IPS-15b (cell line): ENCODE measurements at regions not wholly inside any gene's neighbourhood (a gene's known extent, or its start where the extent isn't known, plus 50 kb on each side); places are given as distances from the start of the nearest gene placed in this dataset.
"Not testable (repeated sequence)": the region's sequence is repeated elsewhere in the genome, so short reads cannot be mapped to it uniquely, and the experiment has no call there.

Experiments
- H3K27me3 ChIP-seq: one replicate; pipeline ENCODE4 v1.6.1; 2013; ENCODE audit warnings: low read length; ENCODE audit not compliant: control insufficient read depth, insufficient read depth
- H3K36me3 ChIP-seq: one replicate; pipeline ENCODE4 v1.6.1; 2013; ENCODE audit warnings: low read length; ENCODE audit not compliant: control insufficient read depth, insufficient read depth
- H3K4me1 ChIP-seq: one replicate; pipeline ENCODE4 v1.6.1; 2013; ENCODE audit warnings: mild to moderate bottlenecking, low read length; ENCODE audit not compliant: control insufficient read depth, insufficient read depth
- H3K4me3 ChIP-seq: one replicate; pipeline ENCODE4 v1.5.1; 2013; ENCODE audit warnings: low read depth, low read length
- H3K9ac ChIP-seq: one replicate; pipeline ENCODE4 v1.6.1; 2013; ENCODE audit warnings: low read depth, mild to moderate bottlenecking, low read length
- H3K9me3 ChIP-seq: one replicate; pipeline ENCODE4 v1.6.1; 2013; ENCODE audit warnings: mild to moderate bottlenecking, low read length; ENCODE audit not compliant: control insufficient read depth, insufficient read depth

DNA sequence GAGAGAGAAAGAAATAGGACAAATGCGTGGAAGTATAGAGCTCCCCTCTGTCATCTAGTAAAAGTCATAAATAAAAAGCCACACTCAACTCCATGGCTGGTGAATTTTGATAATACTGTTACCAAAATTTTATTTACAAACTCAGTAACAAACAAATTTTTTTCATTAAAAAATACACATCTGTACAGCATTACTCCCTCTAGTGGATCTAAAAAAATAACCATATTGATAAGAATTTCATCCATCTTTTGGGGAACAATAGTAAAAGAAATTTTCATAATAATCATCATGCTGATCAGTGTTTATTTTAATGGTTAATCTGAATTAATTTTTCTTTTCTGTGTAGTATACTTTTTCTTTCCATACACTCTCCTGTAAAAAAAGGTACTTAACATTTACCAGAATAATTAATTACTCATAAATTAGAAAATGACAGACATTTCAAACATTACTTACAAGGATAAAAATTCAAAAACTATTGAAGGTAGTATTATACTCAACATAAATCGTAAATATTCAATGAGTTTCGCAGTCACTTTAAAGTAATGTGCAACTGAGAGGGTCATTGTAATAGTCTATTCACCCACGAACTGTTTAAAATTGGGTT lies 173.5 kb upstream of the LSM14A start:
- Histone ChIP-seq H3K4me3 (no peak overlapping the region), H3K9me3 (no peaks in the 10 kb centered on the region), H3K4me1 (no peaks in the 10 kb centered on the region), H3K9ac (no peak overlapping the region), H3K27me3 (no peaks in the 10 kb centered on the region), H3K36me3 (no peaks in the 10 kb centered on the region)

DNA sequence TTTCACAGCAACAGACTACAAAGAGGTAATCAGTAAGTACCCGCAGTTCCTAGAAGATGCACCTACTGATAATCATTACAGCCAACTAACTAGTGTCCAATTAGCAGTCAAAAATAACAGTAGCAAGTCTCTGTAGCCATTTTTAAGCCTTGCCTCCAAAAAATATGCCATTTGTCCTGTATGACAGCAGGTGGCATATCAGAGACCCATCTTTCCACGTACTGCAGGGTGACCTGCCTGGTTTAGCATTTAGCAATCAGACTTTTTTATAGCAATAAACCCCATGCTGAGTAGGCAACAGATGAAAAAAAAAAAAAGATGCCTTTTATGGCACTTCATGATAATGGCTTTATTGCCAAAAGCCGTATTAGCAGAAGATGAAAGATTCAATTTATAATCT lies 155.3 kb upstream of the LSM14A start:
- no peak overlapping the region for H3K4me3 ChIP-seq
- H3K9ac ChIP-seq = no peak overlapping the region
- H3K4me1 ChIP-seq = no peaks in the 10 kb centered on the region
- no peaks in the 10 kb centered on the region for H3K9me3 ChIP-seq
- H3K27me3 ChIP-seq = no peaks in the 10 kb centered on the region
- no peaks in the 10 kb centered on the region for H3K36me3 ChIP-seq

DNA sequence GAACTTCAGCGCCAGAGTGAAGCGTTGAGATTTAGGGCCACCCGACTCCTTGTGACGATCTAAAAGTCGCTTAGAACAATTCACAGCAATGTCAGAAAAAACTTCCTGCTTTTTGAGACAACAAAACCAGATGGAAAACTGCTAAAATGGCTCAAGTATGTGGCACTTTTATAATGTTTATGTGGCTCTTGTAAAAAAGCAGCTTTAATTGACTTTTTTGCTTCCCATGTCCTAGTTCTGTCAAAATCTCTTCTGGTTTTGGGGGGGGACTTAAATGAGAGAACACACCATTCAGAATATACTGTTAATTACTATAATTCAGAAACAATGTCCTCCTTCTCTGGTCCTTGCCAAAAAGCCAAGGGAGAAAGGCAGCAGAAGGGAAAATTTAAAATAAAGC lies 154.7 kb upstream of the LSM14A start:
- H3K9me3 ChIP-seq = peaks cover 3% of the 10 kb centered on the region
- no peaks in the 10 kb centered on the region for H3K27me3 ChIP-seq
- no peak overlapping the region for H3K4me3 ChIP-seq
- H3K36me3 ChIP-seq = no peaks in the 10 kb centered on the region
- no peaks in the 10 kb centered on the region for H3K4me1 ChIP-seq
- no peak overlapping the region for H3K9ac ChIP-seq

DNA sequence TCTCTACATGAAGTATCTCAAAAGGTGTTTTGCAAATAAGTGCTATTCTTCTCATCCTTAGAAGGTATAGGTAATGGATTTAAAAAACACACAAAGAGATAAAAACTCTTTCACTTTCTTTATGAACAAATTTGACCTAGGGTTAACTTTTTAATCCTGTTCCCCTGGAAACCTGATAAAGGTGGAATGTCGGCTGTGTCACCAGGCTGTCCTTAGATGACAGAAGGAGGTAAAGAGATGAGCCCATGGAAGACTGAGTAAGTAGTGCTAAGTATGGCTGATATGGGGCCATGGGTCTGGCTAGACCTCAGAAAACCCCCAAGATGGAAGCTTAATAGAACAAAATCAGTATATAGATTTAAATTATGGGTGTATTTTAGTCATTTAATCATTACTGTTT lies 153.8 kb upstream of the LSM14A start:
- no peaks in the 10 kb centered on the region for H3K4me1 ChIP-seq
- H3K9me3 ChIP-seq = peaks cover 8% of the 10 kb centered on the region
- H3K27me3 ChIP-seq = no peaks in the 10 kb centered on the region
- no peak overlapping the region for H3K9ac ChIP-seq
- H3K4me3 ChIP-seq = no peak overlapping the region
- no peaks in the 10 kb centered on the region for H3K36me3 ChIP-seq

DNA sequence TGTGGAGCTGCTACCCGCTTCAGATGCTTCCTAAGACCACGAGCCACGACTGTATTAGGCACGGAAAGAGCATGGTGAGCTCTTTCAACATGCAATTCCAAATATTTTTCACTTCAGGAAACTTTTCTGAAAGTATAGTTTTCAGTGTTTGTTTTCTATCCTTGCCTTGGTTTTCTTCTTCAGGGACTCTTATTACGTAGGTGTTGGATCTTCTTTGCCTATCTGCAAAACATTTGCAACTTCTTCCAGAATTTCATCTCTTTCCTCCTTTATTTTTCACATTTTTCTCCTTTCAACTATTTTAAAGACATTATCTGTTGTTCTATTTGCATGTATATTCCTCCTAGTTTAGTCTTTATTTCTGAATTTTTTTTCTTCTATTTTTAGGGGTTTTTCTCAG lies 148.9 kb upstream of the LSM14A start:
- H3K9ac ChIP-seq = no peak overlapping the region
- no peaks in the 10 kb centered on the region for H3K4me1 ChIP-seq
- H3K9me3 ChIP-seq = peaks cover 13% of the 10 kb centered on the region
- H3K4me3 ChIP-seq = no peak overlapping the region
- no peaks in the 10 kb centered on the region for H3K27me3 ChIP-seq
- no peaks in the 10 kb centered on the region for H3K36me3 ChIP-seq

DNA sequence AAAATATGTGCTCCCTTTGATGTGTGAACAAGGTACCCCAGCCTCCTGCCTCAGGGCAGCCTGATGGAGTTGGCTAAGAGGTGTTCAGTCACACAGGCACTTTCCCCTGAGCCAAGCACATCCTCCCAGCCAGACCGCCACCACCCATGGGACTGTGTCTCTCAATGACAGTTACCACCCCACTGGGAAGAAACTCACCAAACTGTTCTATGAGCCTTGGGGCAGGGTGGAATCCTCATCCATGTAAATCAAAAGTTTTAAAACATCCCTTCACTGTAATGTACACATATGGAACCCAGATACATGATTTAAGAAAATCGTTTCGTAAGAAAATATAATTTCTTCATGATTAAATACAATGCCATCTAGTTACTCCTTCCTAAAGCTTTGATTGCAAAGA lies 138.4 kb upstream of the LSM14A start:
- Histone ChIP-seq H3K4me1 (no peaks in the 10 kb centered on the region), H3K27me3 (no peaks in the 10 kb centered on the region), H3K4me3 (no peak overlapping the region), H3K9me3 (no peaks in the 10 kb centered on the region), H3K36me3 (no peaks in the 10 kb centered on the region), H3K9ac (no peak overlapping the region)

DNA sequence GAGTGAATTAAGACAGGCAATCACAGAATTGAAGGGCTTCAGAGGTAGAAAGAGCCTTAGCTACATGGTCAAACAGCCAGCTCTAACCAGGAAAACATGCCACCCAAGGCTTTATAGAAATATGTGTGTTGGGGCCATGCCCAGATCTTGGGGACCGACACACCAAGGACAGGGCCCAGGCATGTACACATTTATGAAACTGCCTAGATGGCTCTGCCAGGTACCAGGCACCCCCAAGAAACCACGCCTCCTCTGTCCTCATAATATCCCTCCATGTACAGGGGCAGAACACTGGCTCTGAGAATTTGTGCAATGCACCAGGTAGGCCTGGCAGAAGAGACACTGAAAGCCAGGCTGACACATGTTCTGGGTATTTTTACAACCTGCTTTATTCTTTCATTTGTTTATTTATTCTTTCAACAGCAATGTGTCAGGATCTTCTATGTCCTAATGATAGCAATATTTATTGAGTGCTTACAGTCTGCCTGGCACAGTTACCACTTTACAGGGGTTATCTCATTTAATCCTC lies 137.9 kb upstream of the LSM14A start:
- H3K36me3 ChIP-seq = no peaks in the 10 kb centered on the region
- no peak overlapping the region for H3K9ac ChIP-seq
- H3K27me3 ChIP-seq = no peaks in the 10 kb centered on the region
- no peak overlapping the region for H3K4me3 ChIP-seq
- H3K4me1 ChIP-seq = no peaks in the 10 kb centered on the region
- no peaks in the 10 kb centered on the region for H3K9me3 ChIP-seq

DNA sequence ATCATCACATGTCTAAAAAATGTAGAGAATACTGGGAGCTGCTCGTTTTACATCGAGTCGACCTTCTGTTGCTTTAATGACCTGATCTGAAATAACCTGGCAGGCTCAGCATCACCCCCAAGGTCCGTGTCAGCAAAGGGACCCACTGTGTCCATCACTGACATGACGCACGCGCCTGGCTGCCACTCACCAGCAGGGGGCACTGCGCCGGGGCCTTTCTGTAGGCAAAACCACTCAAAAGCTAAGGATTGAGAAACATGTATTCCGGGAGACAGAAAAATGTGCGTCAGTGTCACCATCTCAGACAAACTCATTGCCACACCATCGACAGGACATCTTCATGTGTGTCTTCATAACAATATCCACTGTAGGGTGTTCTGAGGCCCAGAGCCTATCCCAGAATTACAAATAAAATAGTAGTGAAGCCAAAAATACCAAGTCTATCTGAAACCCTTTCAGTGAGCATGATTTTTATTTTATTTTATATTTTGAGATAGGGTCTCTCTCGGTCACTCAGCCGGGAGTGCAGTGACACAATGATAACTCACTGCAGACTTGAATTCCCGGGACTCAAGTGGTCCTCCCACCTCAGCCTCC lies 130.3 kb upstream of the LSM14A start:
- no peaks in the 10 kb centered on the region for H3K27me3 ChIP-seq
- no peak overlapping the region for H3K9ac ChIP-seq
- no peaks in the 10 kb centered on the region for H3K36me3 ChIP-seq
- H3K4me3 ChIP-seq = no peak overlapping the region
- H3K9me3 ChIP-seq = no peaks in the 10 kb centered on the region
- no peaks in the 10 kb centered on the region for H3K4me1 ChIP-seq

DNA sequence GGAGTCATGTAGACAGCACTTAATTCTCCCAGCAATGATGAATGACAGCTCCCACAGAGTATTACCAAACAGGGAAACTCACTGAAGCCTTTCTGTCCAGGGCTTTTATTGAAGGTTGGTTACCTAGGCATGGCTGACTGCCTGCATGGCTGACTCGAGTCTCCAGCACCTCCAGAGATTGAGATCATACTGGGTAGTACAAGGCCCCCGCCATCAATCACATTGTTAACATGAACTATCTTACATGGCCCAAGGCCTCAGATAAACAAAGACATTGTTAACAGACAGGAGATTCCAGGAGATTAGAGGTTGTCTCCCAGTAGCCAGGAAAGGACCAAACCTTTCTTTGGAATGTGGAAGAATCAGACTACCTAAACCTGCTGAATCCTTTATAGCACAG lies 128.3 kb upstream of the LSM14A start:
- no peaks in the 10 kb centered on the region for H3K36me3 ChIP-seq
- no peaks in the 10 kb centered on the region for H3K27me3 ChIP-seq
- no peak overlapping the region for H3K9ac ChIP-seq
- H3K4me3 ChIP-seq = no peak overlapping the region
- H3K9me3 ChIP-seq = no peaks in the 10 kb centered on the region
- H3K4me1 ChIP-seq = no peaks in the 10 kb centered on the region

DNA sequence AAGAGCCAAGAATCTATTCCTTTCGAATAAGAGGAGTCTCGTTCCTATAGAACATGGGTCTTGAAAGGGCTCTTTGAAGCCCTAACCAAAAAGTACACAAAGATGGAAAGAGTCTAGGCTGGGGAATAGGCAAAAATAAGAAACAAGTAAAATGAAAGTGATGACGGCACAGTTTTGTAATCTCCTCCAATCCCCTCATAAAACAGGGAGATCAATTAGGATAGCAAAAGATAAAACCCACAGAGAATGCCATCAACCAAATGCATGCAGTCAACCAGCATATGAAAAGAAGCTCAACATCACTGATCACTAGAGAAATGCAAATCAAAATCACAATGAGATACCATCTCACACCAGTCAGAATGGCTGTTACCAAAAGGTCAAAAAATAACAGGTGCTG lies 122.4 kb upstream of the LSM14A start:
- Histone ChIP-seq H3K27me3 (no peaks in the 10 kb centered on the region), H3K36me3 (no peaks in the 10 kb centered on the region), H3K9me3 (no peaks in the 10 kb centered on the region), H3K9ac (no peak overlapping the region), H3K4me3 (no peak overlapping the region), H3K4me1 (no peaks in the 10 kb centered on the region)

DNA sequence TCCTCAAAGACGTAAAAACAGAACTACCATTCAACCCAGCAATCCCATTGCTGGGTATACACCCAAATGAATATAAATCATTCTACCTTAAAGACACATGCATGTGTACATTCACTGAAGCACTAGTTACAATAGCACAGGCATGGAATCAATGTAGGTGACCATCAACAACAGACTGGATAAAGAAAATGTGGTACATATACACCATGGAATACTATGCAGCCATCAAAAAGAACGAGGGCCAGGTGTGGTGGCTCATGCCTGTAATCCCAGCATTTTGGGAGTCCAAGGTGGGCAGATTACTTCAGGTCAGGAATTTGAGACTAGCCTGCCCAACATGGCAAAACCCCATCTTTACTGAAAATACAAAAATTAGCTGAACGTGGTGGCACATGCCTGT lies 121.9 kb upstream of the LSM14A start:
- H3K4me3 ChIP-seq, H3K27me3 ChIP-seq, H3K4me1 ChIP-seq: not testable (repeated sequence)

DNA sequence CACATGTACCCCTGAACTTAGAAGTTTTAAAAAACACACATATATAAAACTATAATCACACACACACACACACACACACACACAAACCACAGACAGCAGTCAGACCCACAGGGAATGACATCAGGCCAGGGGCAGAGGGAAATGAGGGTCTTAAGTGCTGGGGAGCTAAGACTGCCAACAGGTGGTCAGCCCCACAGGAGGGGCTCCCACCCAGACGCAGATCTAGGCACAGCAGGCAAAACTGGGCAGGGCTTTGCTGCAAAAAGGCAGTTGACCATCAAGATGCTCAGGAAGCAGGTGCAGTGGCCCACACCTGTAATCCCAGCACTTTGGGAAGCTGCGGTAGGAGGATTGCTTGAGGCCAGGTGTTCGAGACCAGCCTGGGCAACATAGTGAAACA lies 121.0 kb upstream of the LSM14A start:
- Histone ChIP-seq H3K36me3 (no peaks in the 10 kb centered on the region), H3K27me3 (no peaks in the 10 kb centered on the region), H3K9ac (no peak overlapping the region), H3K4me1 (no peaks in the 10 kb centered on the region), H3K4me3 (no peak overlapping the region), H3K9me3 (no peaks in the 10 kb centered on the region)

More for the DNA sequence above, 121.9 kb upstream of the LSM14A start:
- H3K36me3 ChIP-seq, H3K9ac ChIP-seq, H3K9me3 ChIP-seq: not testable (repeated sequence)
